ENCODE measurements at regions not wholly inside any gene's neighbourhood (a gene's known extent, or its start where the extent isn't known, plus 50 kb on each side); places are given as distances from the start of the nearest gene placed in this dataset.

GRCh38 chr3:161600173-161600572 lies 103.6 kb downstream of the OTOL1 start:
- peak; percentile 28 for FAIRE-seq
- TF ChIP-seq CTCF (IDR thresholded peaks at IDR 0.05; ENCODE audit: insufficient read depth, low read length, severe bottlenecking): no peak
- no peaks in the 10 kb centered on the region for H3K36me3 ChIP-seq (ENCODE audit: control insufficient read depth, insufficient read depth, low read length)

GRCh38 chr3:161602475-161602874 lies 105.9 kb downstream of the OTOL1 start:
- H3K4me3 ChIP-seq (ENCODE audit: low read depth, low read length): no peak overlapping the region
- no peaks in the 10 kb centered on the region for H3K36me3 ChIP-seq (ENCODE audit: control insufficient read depth, insufficient read depth, low read length)
- no peaks in the 10 kb centered on the region for H3K27me3 ChIP-seq (ENCODE audit: control insufficient read depth, insufficient read depth, low read length)
- no peak for FAIRE-seq
- no peak for TF ChIP-seq CTCF (IDR thresholded peaks at IDR 0.05; ENCODE audit: insufficient read depth, low read length, severe bottlenecking)
- DNase-seq (ENCODE audit: low read depth): no peak

More at GRCh38 chr3:161600173-161600572, 103.6 kb downstream of the OTOL1 start:
- no peaks in the 10 kb centered on the region for H3K27me3 ChIP-seq (ENCODE audit: control insufficient read depth, insufficient read depth, low read length)
- DNase-seq (ENCODE audit: low read depth): peak; percentile 0
- no peak overlapping the region for H3K4me3 ChIP-seq (ENCODE audit: low read depth, low read length)

- no peak for TF ChIP-seq CTCF (IDR thresholded peaks at IDR 0.05; ENCODE audit: insufficient read depth, low read length, severe bottlenecking)
- Histone ChIP-seq H3K4me3 (ENCODE audit: low read depth, low read length) (no peak overlapping the region), H3K27me3 (ENCODE audit: control insufficient read depth, insufficient read depth, low read length) (no peaks in the 10 kb centered on the region), H3K36me3 (ENCODE audit: control insufficient read depth, insufficient read depth, low read length) (no peaks in the 10 kb centered on the region)
- FAIRE-seq (no peak), DNase-seq (ENCODE audit: low read depth) (no peak)
Observed at GRCh38 chr3:161602918-161603317, 106.3 kb downstream of the OTOL1 start.

- no peak for TF ChIP-seq CTCF (IDR thresholded peaks at IDR 0.05; ENCODE audit: insufficient read depth, low read length, severe bottlenecking)
- no peak for DNase-seq (ENCODE audit: low read depth)
- no peak for FAIRE-seq
- H3K4me3 ChIP-seq (ENCODE audit: low read depth, low read length): no peak overlapping the region
- no peaks in the 10 kb centered on the region for H3K36me3 ChIP-seq (ENCODE audit: control insufficient read depth, insufficient read depth, low read length)
- H3K27me3 ChIP-seq (ENCODE audit: control insufficient read depth, insufficient read depth, low read length): no peaks in the 10 kb centered on the region
Observed at GRCh38 chr3:161607056-161607455, 110.4 kb downstream of the OTOL1 start.

- TF ChIP-seq CTCF (IDR thresholded peaks at IDR 0.05; ENCODE audit: insufficient read depth, low read length, severe bottlenecking): no peak
- Histone ChIP-seq H3K27me3 (ENCODE audit: control insufficient read depth, insufficient read depth, low read length) (no peaks in the 10 kb centered on the region), H3K36me3 (ENCODE audit: control insufficient read depth, insufficient read depth, low read length) (no peaks in the 10 kb centered on the region), H3K4me3 (ENCODE audit: low read depth, low read length) (no peak overlapping the region)
- DNase-seq (ENCODE audit: low read depth) (no peak), FAIRE-seq (no peak)
Observed at GRCh38 chr3:161619351-161619750, 122.7 kb downstream of the OTOL1 start.

- TF ChIP-seq CTCF (IDR thresholded peaks at IDR 0.05; ENCODE audit: insufficient read depth, low read length, severe bottlenecking): no peak
- no peaks in the 10 kb centered on the region for H3K36me3 ChIP-seq (ENCODE audit: control insufficient read depth, insufficient read depth, low read length)
- FAIRE-seq (no peak), DNase-seq (ENCODE audit: low read depth) (no peak)
- no peak overlapping the region for H3K4me3 ChIP-seq (ENCODE audit: low read depth, low read length)
- no peaks in the 10 kb centered on the region for H3K27me3 ChIP-seq (ENCODE audit: control insufficient read depth, insufficient read depth, low read length)
Observed at GRCh38 chr3:161630794-161631193, 134.2 kb downstream of the OTOL1 start.
